ENCODE measurements at regions not wholly inside any gene's neighbourhood (a gene's known extent, or its start where the extent isn't known, plus 50 kb on each side); places are given as distances from the start of the nearest gene placed in this dataset.
"Not testable (repeated sequence)": the region's sequence is repeated elsewhere in the genome, so short reads cannot be mapped to it uniquely, and the experiment has no call there.

DNA sequence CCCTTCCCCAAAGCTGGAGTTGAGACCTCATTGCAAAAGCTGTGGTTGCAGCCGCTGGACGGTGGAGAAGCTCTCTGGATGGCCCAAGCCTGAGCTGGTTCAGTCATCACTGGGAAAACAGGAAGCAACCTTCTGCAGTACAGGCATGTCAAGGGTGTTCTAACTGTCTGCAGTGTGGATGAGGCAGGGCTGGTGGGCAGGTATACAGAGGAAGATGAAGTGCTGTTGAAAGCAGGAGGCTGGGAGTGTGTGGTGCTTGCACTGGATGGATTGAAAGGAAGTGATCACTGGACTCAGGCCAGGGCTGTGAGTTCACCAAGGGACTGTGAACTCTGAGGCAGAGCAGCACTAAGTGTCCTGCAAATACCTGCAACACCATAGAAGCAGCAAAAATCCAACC is 89.0 kb upstream of the NOX3 start:
- no peak for FAIRE-seq

DNA sequence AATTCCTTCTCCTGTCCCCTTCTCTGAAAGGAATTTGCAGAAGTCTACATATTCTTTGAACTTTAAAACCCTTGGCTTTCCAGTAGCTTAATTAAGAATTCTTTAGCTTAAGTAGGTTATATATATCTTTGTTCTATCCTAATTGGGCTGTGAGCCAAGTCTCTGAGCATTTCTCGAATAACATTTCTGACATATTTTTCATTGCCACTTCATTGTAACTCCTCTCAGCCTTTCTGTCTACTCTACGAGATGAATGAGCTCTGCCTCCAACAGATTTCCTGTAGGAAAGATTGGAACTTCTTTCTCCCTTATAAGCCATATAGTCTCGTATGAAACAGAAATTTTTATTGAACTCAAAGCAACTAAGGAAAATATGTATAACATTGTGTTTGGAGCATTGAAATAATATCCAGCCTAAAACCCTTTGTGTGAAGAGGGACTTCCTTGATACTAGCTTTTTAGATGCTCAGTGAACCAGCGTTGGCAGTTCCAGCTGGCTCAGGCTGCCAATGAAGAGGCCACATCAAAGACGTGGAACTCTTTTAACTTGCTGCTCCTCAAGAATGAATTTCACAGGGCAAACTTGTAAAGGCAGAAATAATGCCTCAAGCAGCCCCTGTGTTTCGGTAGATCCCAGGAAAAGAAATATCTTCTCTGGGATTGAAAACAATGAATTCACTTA is 87.7 kb upstream of the NOX3 start:
- no peak for FAIRE-seq

DNA sequence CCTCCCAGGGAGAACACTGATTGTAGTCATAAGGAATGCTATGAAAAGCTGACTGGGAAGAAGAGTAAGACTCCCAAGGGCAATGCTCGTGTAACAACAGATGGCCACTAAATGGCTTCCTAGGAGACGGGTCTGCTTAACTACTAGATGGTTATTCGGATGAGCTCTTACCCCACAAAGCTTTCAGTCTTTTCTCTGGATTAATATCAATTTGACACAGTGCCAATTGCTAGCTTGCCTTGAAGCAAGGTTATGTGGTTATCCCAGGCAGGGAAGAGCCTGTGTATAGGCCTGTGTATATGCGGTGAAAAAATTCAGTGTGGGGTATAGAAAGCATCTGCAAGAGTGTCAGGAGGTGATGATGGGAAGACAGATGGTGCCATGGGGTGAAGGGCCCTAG is 86.4 kb upstream of the NOX3 start:
- FAIRE-seq = peak; percentile 81

DNA sequence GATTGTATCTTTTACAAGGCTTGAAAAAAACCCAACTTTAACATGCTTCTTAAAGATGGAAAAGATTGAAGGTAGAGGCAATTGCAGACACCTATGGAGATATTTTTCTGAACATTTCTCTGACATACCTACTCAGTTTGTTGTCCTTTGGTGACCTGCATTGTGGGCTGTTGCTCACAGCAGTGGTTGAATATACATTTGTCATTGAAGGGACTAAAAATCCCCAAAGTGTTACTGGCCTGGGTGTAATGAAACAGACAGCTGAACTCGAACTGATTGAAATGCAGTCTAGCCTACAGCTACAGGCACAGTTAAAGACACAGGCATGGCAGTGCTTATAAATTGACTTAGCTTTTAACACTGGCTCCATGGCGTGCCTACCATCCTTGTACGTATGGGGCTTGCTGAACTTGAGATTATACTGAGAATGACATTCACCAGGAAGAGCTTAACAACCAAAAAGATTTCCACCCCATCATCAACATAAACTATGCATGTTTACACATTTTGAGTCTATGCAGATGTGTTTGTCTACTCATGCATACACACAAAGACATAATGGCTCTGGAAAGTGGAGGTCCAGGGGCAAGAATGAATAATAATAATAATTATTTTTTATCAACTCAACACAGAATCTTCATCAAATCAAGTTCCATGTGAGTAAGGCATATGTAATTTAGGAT is 83.2 kb upstream of the NOX3 start:
- no peak for FAIRE-seq

DNA sequence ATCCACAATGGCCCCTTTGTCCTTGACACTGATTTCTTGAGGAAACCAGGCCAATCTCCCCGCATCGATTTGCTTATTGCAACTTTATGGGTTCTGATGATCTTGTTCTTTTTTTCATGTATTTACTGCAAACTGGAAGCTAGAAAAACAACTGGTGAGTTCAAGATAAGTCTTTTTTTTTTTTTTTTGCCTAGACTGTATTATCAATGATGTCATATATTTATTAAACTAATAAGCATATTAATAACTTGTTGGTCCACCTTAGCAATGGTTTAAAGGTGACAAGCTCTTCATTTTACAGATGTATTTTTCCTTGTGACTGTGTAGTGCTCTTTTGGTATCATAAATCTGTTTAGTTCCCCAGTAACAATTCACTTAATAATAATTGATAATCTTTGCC is 79.0 kb upstream of the NOX3 start:
- no peak for FAIRE-seq

DNA sequence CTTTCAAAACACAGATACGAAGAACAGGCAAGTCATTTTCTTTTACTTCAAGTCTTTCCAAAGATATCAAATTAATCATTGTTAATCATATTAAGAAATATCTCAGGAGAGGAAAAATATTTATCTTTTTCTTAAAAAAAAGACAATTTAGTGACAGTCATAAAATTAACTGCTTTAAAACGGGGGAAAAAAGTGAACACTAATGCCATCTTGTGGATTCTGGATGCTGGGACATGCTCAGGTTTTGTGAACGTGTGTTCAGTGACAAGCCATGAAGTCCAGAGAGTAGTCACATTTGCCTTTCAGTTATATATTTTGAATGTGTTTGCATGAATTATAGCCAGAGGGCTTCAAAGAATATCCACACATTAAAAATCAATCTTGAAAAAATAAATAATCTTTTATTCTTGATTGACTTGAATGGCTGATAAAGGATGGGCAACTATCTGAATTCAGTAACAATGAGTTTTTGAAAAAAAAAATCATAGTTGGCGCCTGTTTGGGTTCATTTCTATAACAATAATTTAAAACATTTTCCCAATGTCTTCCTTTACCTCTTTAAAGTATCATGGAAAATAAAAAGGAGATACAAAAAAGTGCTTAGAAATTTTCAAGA is 74.7 kb upstream of the NOX3 start:
- peak; percentile 99 for FAIRE-seq

DNA sequence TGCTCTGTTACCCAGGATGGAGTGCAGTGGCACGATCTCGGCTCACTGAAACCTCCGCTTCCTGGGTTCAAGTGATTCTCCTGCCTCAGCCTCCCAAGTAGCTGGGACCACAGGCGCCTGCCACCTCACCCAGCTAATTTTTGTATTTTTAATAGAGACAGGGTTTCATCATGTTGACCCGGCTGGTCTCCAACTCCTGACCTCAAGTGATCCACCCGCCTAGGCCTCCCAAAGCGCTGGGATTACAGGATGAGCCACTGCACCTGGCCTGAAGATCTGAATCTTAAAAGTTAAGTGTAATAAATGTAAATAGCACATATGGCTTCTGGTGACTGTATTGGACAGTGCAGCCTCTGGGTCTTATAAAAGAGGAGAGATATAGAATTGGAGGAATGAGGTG is 74.2 kb upstream of the NOX3 start:
- FAIRE-seq = not testable (repeated sequence)

DNA sequence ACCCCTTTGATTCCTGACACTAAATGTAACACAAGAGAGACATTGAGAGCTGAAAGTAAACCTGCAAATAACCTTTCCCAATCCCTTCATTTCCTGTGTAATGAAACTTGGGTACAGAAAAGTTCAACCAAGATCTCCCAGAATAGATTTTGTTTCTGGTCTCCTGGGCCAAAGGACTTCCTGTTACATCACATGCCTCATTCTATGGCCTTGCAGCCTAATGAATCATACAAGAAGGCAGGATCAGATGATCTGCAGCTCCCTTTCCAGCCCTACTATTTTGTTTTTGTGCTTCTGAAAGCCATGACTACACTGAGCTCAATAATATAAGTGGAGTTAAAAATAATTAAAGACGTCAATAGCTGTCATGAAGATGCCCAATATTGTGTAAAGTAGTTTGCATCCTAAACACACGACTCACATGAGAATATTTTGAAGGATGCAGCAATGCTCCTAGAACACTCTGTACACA is 73.4 kb upstream of the NOX3 start:
- FAIRE-seq = no peak

DNA sequence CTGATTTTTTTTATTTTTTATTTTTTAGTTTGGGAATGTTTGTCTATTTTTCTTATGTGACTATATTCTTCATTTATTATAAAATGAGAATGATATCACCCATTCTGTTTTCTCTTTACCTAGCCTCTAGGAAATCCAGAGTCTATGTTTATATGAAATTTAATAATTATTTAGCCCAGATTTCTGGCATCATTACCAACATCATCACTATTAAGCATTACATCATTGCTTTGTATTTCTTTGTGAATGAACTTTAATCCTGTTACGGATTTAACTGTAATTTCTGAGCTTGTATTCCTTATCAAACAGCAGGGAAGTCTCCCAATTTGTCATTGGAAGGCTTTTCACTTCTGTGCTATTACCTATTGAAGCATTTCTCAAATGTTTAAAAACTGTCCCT is 72.7 kb upstream of the NOX3 start:
- no peak for FAIRE-seq

DNA sequence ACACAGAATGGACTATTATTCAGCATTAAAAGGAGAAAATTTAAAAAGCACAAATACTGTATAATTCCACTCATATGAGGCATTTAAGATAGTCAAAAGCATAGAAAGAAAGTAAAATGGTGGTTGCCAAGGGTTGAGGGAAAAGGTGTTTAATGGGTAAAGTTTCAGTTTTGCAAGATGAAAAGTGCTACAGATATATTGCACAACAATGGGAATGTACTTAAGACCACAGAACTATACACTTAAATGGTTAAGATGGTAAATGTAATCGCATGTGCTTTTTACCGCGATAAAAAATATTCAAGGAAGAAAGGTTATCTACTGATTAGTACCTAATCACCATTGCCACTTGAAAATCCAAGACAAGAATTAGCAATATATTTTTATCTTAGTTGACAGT is 71.8 kb upstream of the NOX3 start:
- no peak for FAIRE-seq

DNA sequence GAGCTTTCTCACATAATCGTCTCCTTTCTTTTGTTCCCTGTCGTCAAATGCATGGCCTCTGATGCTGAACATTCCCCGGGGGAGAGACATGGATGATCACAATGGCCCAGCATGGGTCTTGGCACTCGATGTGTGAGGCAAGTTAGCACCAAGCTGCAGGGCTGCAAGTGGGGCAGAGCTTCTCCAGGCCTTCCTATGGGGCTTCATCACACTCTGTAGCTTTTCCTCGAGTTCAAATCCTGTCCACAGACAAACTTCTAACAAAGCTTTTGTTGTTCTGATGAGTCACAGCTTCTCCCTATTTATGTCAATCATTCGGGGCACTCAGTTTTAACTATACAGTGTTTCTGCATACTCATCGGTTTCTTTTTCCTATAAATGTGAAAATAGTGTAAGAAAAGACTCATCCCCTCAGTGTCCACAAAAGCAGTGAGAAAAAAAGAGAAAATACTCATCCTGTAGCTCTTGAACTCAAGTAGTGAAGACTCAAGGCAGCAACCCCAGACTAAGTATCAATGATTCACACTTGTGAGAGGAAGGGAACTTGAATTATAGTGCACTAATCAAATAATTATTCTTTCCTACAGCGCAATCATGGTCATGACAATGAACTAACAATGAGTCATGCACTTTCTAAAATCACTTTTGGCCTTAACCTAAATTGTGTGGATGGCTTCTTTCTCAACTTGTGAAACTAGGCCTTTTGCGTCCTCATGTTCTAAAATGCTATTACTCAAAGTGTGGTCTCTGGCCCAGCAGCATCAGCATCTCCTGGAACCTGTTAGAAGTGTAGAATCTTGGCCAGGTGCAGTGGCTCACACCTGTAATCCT is 68.4 kb upstream of the NOX3 start:
- no peak for FAIRE-seq

DNA sequence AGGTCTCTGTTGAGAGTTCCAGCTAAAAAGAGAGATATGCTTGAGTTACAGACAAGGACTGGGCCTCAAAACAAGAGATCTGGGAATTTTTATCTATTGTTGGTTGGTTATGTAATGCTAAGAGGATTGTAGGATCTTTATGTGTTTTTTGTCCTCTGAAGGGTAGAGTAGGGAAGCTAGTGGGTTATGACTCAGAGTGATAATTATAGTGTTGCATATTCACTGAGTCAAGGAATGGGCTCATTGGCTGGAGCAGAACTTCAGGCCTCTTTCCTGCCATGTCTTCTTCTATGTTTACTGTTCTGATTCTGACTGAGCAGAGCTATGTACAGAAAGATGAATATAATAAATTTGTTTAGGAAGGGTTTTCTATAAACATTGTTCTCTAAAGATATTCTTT is 66.1 kb upstream of the NOX3 start:
- FAIRE-seq = no peak

DNA sequence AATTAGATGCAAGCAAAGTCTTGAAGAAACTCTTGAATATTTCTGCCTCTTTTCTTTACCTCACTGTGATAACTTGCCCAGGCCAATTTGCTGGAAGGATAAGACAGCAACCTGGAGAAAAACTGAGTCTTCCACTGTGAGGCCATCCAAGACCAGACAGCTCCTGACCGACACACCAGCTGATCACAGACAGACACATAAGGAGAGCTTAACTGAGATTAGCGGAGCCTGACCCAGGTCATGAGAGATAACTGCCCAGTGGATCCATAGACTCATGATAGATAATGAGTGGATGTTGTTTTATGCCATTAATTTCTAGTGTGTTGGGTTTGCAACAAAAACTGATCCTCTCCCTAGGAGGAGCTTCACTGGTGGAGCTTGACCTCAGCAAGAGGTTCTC is 64.4 kb upstream of the NOX3 start:
- no peak for FAIRE-seq

DNA sequence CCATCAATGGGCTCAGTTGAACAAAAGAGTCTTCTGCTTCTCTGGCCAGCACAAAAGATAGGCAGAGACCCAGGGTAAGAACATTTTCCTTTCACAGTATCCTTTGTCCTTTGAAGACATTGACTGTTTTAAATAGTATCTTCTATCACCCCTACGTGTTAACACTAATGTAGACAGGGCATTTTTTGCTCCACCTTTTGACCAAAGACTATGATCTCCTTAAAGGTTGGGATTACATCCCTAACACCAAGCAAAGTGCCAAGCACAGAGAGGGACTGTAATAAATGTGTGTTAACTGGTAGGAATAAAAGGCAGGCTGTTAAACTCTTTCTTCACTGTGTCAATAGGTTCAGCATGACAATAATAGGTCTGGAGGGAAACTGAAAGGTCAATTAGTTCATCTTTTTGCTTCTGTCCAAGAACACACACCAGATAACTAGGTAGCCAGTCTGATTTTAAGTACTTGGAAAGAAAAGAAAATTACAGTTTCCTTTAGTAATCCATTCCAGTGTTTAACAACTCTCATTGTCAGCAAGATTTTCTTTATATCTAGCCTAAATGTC is 63.6 kb upstream of the NOX3 start:
- no peak for FAIRE-seq

DNA sequence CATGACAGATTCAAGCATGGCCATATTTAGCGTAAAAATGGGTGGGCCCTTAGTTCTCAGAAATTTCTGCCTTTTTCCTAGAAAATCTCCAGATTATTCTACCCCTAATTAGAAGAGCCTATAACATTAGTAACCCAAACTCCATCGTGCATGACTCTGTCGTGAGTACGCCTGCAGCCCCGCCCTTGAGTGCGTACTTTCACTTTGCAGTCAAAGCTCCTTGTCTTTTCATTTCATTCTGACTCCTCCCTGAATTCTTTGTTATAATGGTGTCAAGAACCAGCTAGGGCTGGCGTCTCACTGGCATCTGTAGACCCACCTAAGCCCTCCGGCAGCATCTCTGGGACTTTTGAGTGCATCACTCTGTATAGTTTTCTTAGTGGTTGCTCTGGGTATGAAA is 61.7 kb upstream of the NOX3 start:
- no peak for FAIRE-seq

DNA sequence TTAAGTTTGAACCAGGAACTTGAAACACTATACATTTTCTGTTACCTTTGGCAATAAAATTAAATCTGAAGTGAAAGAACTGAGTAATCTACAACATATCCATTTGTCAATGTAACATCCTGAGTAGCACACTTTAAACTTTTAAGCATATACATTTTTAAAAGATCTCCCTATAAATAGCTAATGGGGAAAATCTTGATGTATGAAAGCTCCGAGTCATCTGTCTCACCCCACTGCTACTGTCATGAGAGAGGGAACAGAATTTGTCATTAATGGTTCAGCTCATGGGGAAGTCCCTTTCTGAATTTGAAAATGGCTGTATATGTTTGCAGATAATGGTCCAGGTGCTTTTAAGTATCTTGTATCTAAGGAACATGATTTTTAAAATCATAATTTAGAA is 55.2 kb upstream of the NOX3 start:
- no peak for FAIRE-seq

DNA sequence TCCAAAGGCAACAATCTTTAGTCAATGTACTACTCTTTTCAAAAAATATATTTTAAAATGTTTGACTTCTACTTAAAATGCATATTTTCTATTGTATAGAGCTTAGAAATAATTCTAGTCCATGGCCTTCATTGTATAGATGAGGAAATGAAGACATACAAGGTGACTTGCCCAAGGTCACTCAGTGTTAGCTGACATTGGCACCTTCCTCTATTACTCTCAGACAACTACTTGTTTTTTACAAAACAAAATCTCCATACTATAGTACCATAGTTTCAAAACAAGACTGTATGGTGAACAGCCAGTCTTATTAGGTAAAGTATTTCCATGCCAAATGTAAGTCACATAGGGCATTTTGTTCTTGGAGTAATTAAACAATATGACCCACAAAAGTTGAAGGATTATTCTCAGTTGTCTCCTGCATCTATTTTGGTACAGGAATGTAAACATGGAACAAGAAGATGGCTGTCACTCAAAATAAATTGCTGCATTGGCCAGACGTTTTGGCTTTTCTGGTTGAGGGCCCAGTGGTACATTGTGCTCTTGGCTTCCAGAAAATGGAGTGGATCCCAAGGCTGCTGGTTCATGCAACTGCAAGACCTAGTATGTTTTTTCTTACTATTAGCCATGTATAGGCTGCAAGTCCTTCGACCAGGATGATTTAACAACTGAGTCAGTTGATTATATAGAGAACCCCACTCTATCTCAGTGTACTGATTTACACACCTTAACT is 54.3 kb upstream of the NOX3 start:
- FAIRE-seq = no peak

DNA sequence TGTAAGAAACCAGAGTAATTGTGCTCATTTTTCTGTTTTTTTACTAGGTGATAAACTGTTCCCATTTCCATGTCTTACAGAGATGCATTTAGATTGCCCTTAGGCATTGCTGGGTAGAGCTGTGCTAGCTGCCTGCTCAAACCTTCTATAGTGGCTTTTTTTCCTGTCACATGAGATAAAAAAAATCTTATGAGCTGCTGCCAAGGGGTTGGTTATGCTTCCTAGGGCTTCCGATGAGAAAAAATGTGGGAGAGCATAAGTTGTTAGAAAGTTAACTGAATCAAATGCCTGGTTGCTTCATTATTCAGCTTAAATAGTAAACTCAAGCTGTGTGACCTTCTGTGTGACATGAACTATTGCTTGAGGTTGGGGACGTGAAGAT is 50.0 kb upstream of the NOX3 start:
- no peak for FAIRE-seq

Data from islet of Langerhans (tissue), 1 donor.